GM19043 (cell line): ENCODE measurements at regions not wholly inside any gene's neighbourhood (a gene's known extent, or its start where the extent isn't known, plus 50 kb on each side); places are given as distances from the start of the nearest gene placed in this dataset.

Experiments
- ATAC-seq: cut with Tn5 transposase; IDR thresholded peaks from one replicate; pipeline ENCODE4 v1.9.1; 2021; ENCODE audit warnings: low read depth; ENCODE audit not compliant: unreplicated experiment

DNA sequence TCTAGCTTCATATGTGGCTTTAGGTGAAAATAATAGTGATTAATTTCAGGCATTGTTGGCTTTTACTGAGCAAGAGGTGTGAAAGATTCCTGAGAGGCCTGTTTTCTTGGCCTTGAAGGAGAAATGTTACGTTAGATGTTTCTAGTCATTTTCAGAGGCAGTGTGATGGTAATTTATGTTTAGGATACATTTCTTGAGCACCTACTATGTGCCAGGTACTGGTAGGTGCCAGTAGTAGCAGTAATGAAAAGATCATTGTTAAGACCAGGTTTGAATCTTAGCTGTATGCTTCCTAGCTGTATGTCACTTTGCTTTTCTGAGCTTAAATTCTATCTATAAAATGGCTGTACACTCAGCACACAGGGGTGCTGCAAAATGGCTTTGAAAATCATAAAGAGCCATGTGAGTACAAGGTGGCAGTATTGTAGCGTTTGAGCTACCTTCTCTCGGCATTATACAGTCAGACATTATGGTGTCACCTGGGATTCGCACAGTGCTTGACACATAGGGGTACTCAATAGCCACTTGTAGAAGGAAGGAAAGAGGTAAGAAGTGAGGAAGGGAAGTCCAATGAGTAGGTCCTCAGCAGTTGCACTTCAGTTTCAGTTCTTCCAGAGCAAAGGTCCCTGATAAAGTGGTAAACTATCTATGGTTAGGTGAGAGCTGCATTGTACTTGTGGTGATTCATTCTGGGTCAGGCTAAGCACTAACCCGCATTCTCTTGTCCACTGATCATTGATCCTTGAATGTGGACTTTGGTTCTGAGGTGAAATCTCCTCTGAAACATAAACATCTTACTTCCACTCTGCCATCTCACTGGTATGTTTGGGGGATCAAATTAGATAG, 166.5 kb upstream of the NR3C1 start:
- no peak for ATAC-seq

DNA sequence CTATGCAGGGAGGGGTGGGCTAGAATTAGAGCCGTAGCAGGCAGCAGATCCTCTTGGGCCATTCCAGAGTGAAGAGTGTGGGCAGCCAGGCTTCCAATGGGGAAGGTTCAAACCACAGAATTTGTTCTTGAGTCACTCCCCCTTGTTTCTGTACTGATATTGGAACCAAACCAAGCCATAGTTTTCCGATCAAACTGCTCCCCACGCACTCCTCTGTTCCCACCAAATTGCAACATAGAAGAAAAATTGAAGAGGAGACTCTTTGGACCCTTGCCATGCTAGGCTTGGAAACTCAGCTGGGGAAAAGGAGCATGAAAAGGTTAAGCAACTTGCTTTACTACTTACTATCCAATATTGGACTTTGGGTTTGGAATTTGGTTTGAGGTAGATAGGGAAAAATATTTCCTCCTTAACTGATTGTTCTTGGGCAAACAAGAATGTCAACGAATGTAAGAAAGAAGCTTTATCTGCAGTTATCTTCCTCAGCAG, 165.8 kb upstream of the NR3C1 start:
- no peak for ATAC-seq

- no peak for ATAC-seq
Measured at GRCh38 chr5:143567583-143568504, 164.4 kb upstream of the NR3C1 start.

- ATAC-seq: no peak
Measured at GRCh38 chr5:143566139-143566538, 162.7 kb upstream of the NR3C1 start.

GRCh38 chr5:143564417-143564816, 160.9 kb upstream of the NR3C1 start:
- ATAC-seq: peak; percentile 100

DNA sequence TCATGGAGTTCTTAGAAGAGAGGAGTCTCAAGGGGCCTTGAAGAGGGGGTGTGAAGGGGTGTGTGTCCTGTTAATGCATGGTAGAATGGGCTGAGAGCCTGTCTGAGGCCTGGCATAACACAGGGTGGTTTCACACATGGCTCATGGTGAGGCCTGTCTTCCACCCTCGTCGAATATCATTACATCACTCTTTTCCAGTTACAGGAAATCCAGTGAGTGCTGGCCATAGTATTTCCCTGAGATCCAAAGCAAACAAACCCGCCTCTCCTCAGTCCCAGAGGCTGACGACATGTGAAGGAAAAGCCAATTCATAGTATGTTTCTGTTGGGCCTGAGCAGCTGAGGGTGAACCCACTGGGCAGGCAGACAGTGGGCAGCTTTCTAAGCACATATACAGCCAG, 159.4 kb upstream of the NR3C1 start:
- ATAC-seq: no peak

DNA sequence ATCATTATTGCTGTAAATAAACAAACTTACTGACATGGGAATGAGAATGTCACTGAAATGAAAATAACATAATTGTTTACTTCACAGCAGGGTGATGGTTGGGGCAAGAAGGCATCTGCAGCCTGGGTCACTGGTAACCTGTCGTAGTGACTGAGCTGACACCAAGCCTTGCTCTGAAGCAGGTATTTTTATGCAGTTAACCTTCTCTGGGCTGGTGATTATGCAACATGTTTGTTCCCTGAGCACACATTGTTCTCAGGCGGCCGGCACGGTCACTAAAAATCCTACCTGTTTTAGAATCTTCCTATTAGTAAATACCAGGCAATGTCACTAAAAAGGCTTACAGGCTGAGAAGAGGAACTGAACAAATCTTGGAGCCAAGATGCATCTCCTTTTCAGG, 157.7 kb upstream of the NR3C1 start:
- ATAC-seq: no peak

- ATAC-seq: no peak
Measured at GRCh38 chr5:143560378-143560777, 156.9 kb upstream of the NR3C1 start.

DNA sequence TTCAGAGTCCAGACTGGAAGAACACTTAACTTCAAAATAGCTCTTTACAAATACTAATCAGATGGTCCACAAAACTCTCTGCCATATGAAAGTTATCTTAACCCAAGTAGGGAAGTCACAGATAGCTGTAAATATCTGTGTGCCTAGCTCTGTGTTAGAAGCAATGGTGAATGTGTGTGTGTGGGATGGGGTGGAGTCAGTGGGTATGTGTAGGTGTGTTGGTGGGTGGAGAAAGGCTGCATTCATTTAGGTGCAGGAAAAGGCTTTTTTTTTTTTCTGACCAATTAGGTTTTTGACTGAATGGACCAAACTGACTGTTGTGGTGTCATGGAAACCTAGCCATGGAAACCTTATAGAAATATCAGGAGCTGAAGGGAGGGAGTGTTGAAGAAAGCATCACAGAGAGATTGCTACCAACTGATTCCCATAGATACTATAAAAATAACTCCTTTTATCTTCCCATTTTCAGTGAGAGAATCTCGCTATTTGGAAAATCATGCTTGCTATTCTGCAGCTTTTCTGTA, 156.2 kb upstream of the NR3C1 start:
- no peak for ATAC-seq

DNA sequence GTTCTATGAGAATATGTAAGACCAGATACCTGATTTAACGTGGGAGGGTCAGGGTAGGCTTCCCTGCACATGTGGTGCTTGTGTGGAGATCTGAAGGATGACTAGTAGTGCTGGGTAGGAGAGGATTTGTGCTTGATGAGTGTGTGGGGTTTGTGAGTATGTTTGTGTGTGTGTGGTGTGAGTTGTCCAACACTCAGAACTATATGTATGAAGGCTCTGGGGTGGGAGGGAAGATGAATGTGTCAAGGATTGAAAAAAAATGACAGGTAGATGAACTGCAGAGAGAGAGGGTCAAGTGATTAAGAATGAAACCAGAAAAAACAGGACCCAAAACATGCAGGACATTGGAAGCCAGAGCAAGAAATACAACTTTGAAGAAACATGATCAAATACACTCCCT, 154.6 kb upstream of the NR3C1 start:
- ATAC-seq: no peak

DNA sequence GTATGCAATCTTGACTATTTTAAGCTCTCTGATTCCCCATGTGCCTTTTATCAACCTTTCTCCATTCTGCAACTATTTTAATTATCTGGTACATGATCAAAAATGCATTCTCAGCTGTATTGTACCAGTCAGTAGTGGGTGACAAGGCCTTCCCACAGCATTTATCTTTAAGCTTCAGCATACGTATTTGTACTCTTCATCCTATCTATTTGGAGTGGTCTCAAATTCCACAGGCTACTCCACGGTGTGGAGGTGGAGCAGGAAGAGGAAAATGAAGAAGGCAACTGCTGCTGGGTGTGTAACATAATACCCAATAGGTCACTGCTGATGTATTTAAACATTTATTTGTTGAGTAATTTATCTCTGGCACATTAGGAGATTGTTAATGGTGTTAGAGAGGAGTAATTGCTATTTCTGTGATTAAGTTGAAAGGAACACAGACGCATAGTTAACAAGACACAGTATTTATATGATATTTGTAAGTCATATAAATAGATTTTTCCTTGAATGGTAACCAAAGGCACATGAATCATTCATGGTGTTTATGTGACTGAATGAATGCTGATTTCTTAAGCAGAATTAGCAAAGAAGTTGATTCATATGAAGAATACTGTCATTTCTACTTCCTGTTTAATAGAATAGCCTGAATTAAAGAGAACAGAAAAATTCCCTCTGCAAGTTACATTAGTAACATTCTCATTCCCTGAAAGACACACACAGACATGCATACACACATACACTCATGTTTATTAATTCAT, 153.8 kb upstream of the NR3C1 start:
- no peak for ATAC-seq

DNA sequence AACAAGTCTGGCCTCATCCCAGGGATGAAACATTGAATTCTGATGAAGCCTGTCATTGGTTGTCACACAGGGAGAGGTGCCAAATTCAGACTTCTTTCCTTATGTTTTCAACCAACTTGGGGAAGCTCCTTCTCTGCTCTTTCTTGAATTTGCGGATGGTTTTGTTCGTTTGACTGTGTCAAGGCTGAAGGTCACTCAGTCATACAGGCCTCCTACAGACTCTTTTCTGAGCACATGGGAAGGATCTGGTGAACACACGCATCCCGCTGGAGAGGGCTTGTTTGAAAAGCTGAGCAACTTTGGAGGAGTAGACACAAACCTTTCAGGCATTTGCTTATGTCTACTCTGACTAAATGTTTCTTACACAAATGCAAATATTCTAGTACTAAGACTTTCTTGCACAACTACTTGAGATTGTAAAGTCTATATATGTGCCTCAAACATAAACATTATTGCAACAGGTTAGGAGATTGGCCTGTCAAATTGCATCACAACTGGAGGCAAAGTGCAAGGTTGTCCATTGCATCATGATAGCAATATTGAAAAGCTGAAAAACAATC, 151.5 kb upstream of the NR3C1 start:
- no peak for ATAC-seq

- ATAC-seq: no peak
Measured at GRCh38 chr5:143554187-143554717, 150.8 kb upstream of the NR3C1 start.

GRCh38 chr5:143552680-143553079, 149.2 kb upstream of the NR3C1 start:
- no peak for ATAC-seq

DNA sequence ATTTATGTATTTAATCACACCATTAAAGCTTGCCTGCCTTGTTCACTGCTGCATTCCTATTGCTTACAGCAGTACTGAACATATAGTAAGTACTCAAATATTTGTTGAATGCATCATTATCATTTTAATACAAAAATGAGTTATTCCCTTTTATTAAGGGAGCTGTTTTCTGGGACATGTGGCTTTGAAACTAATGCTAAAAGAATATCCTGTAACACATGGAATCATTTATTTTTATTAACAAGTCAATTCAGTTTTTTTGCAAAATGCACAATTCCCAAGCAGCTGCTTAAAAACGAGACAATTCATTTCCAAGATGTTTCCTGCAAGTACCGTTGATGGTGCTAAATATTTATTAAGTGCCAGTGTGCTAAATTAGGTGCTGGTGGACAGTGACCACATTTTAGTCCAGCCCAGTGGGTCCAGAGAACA, 148.3 kb upstream of the NR3C1 start:
- ATAC-seq: no peak

DNA sequence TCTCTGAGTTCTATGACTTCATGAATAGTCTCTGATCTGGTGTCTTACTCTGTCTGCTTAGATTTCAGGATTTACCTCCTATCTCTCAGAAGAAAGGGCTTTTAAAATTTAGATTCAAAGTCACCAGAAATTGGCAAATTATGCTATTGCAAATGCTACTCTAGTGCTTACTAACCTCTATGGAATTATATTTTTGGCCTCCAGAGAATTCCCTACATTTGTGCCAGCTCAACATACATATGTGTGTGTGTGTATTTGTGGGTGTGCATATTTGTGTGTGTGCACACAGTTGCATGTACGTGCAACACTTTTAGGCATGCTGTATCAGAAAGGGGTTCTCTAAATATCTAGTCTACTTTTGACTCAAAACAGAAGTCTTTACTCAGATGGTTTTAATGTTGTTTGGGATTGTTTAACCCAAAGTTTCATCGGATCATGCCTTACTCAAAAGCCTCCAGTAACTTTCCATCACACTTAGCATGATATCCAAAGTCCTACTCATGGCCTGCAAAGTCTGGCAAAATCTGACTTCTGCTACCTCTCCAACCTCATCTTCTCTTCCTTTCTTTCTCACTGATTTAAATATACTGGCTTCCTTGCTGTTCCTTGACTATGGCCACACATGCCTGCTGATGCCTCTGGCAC, 147.6 kb upstream of the NR3C1 start:
- ATAC-seq: no peak

- ATAC-seq: no peak
Measured at GRCh38 chr5:143547342-143547741, 143.9 kb upstream of the NR3C1 start.

DNA sequence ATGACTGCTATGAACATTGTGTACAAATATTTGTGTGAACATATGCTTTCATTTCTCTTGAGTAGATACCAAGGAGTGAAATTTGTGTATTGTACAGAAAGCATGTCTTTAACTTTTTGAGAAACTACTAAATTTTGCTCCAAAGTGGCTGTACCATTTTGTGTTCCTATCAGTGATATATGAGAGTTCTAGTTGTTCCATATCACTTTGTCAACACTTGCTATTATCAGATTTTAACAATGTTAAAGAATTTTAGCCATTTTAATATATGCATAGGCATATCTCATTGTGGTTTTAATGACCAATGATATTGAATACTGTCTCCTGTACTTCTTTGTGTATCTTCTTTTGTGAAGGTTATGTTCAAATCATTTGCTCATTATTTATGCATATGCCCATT, 142.9 kb upstream of the NR3C1 start:
- ATAC-seq: no peak

- ATAC-seq: no peak
Measured at GRCh38 chr5:143544606-143545005, 141.1 kb upstream of the NR3C1 start.
